Right renal cortex interstitium (tissue), 3 donors: ENCODE measurements at regions not wholly inside any gene's neighbourhood (a gene's known extent, or its start where the extent isn't known, plus 50 kb on each side); places are given as distances from the start of the nearest gene placed in this dataset.

Experiments
- DNase-seq, 3 donors: peaks; one replicate each; pipeline ENCODE4 v3.0.0-alpha.2; 2013; ENCODE audit warnings: low read depth in 3 of 3, low spot score in 2 of 3

DNA sequence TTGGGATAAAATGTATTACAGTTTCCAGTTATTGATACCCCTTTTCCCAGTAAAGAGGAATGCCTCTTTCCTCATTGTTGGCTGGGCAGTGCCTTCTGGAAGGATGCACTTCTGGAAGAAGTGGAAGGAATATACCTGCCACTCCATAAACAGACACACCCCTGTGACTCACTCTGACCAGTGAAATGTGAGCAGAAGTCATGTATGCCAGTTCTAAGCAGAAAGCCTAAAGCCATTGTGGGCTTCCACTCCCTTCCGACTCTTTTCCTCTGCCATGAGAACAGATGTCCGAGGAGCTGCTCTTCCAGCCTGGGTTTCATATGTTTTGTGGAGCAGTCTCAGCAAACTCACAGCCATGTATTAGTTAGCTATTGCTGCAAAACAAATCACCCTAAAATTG lies 166.1 kb upstream of the SERP2 start:
- no peak for DNase-seq

DNA sequence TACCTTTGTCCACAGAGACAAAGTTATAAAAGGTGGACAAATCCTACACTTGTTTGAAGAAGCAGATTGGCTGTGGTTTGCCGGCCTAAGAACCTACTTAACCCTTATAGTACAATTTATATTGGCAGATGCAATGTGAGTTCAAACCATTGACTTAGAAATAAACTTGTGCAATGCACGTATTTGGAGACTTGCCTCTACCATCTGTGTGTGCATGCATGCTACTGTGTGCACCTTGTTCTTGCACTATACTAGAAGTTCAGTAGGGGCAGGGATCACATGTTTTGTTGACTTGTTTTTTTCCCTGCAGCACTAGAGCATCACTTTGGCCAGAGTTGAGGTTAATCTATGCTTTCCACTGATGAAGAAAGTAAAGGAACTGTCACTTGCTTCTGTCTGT lies 163.1 kb upstream of the SERP2 start:
- DNase-seq, result no peak

- no peak for DNase-seq
Observed at GRCh38 chr13:44211286-44211685, 162.3 kb upstream of the SERP2 start.

- DNase-seq, result no peak
Observed at GRCh38 chr13:44211704-44212346, 161.8 kb upstream of the SERP2 start.

DNA sequence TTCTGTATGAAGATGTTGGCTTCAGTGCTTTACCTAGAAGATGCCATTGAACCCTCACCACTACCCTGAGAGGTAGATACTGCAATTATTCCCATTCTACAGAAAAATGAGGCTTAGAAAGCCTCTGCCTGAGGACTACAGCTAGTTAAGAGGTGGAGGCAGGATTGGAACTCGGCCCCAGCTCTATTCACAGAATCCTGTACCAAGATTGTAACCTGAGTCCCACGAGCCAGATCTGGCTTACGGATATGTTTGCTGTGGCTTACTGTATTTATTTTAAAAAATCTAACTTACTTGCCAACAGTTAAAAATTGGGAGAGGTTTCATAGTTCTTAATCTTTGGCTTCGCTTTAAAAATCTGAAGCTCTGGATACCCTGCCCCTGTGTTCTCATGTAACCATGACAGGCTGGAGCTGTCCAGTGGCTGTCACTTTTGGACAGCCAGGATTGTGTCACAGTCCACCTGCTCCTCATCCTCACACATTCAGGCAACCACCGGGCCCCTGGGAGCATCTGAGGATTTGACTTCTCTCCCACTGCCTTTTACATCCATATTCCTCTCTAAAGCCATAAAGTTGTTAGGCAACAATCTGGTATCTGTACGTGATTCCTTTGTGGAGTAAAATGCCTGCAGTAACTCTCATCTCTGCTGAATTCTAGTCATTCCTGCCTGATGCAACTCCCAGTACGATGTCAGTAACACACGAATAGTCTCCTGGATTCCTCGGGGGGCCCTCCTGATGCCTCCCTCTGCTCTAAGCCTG lies 160.8 kb upstream of the SERP2 start:
- no peak for DNase-seq

DNA sequence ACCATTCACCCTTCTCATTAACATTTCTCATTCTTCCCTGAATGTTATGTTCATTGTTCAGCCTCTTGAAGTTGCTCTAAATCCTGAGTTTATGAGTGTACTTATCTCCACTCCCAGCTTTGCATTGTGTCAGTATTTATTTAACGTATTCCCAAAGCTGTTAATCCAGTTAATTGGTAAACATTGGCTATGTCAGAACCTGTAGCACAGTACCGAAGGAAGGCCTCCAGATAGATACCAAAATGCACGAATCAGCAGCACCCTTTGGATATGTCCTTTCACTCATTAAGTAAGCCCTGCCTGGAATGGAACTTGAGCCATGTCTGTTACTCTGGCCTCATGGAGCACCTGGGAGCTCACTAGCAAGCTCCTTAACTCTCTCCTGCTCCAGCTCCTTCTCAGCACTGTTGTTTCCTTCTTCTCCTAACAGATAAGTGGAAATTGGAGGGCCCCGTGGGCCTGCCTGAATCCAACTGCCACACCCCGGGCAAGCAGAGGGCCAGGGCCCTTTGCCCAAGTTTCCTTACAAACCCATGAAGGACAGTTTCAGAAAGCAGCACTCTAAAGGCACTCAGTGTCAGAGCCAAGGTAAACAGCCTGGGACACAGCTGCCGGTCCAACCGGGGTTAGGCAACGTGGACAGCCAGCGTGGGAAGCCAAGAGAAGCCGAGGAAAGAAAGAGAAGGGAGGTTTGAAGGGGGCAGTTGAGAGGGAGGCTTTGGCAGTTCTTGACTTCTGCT lies 155.0 kb upstream of the SERP2 start:
- no peak for DNase-seq

- no peak for DNase-seq
Observed at GRCh38 chr13:44219577-44220548, 153.8 kb upstream of the SERP2 start.

GRCh38 chr13:44220948-44221347 lies 152.7 kb upstream of the SERP2 start:
- no peak for DNase-seq

DNA sequence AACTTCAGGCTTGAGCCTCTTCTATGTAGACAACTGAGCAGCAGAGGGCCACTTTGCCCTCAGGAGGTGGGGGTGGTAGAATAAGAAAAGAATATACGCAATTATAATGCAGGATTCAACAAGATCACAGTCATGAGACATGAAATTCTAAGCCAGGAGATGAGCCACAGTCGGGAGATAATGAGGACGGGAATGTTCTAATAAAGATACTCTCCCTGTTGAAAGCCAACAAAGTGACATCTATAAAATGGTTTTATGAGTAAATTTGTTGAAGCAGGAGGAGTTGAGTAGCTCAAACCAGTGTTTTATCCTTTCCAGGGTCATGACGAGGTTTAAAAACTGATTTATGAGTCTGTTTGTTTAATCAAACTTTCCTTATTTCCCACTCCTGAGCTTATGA lies 152.0 kb upstream of the SERP2 start:
- no peak for DNase-seq

- DNase-seq, result no peak
Observed at GRCh38 chr13:44223770-44224444, 149.7 kb upstream of the SERP2 start.

DNA sequence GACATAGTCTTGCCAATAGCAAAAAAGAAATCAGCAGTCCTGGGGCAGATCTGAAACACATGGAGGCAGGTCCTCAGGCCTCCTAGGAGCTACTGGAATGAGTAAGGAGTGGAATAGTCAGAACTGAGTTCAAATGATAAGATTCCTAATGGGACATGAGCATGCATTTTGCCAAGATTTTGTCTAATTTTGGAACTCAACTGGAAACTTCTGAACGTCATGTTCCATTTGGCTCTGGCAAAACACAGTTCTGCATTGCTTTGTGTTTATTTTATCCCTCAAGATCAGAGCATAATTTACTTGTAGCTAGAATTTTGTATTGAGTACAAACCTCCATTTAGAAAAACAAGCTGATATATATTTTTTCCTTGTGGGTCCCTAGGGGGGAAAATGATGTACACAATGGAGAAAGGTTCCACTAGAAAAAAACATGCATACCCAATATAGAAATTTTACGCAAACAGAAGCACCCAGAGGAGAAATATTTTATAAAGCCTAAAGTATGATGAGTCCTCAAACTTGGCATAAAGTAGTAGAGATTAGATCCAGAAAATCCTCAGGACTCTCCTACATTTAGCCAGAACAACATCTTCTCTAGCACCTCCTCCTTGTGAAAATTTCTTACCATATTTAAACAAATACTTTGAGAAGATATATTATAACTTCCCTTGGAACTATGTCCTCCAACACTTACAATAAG lies 149.0 kb upstream of the SERP2 start:
- no peak for DNase-seq

DNA sequence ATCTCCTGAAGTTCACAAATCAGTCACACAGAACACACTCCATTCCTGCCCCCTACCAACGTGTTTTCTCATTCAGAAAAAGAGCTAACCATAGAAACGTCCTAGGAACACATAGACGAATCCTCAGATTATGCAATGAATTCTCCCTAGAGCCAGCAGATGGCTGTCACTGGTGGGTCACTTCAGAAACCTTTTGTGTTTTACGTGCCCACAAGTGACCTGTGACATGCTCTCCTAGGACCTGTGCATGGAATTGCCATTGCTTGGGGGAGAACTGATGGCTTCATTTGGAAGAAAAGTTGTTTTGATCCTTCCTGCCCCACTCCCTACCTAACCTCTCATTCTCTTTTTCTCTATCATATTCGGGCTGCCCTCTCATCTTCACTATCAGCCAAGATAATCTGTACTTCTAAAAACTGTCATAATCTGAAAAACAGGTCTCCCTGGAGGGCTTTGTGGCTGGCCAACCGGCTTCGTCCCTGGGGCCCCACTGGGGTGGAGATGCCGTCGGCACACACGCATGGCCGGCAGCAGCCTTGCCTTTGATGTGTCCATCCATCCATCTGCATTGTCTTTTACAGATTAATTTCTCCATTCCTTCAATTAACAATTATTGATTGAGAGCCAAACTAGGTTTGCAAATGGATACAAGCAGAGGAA lies 144.1 kb upstream of the SERP2 start:
- DNase-seq, result no peak

DNA sequence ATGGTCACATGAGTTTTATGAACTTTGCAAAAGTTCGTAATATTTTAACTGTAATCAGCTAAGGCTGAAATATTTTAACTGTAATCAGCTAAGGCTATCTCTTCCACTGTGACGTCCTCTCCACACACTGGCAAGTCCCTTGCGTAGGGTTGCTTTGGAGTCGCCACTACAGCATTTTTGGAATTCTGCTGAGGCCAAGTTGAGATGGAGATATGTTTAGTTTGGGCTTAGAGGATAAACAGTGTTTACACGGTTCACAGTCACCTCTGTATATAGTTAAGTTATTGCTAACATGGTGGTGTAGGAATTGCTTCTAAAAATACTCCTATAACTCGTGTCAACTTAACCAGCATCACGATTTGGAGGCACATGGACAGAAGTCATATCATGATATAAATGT lies 143.6 kb upstream of the SERP2 start:
- DNase-seq, result no peak

GRCh38 chr13:44230736-44231135 lies 142.9 kb upstream of the SERP2 start:
- no peak for DNase-seq

DNA sequence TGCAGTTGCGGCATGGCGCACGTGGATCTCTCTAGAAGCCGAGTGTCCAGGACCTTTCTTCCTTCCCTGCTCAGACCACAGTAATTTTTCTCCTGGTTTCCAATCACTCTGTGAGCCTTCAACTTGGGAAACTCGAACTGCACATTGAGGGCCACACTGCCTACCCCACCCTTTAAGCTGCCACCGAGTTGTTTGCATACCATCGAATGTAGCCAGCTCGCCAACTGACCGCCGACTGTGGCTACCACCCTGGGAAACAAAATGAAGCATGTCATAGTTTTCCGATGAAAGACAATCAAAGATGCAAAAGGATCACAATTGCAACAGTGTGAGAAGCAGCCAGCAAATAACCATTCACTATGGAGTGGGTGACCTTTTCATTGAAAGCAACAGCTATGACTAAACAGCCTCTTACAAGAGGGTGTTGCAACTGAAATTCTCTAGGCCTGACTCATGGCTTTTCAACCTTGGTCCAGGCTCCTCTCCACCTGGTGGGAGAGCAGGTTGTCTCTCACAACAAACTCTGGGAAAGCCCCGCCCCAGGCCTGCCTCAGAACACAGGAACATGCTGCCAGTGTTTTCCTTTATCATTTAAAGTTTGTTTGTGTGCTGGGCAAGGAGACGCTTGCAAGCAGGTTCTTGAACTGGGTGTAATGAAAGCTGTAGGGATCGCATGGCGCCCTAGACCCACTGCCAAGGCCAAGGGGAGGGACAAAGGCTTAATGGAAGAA lies 141.7 kb upstream of the SERP2 start:
- no peak for DNase-seq

- DNase-seq, result no peak
Observed at GRCh38 chr13:44232774-44233173, 140.8 kb upstream of the SERP2 start.

GRCh38 chr13:44234566-44234965 lies 139.1 kb upstream of the SERP2 start:
- no peak for DNase-seq

DNA sequence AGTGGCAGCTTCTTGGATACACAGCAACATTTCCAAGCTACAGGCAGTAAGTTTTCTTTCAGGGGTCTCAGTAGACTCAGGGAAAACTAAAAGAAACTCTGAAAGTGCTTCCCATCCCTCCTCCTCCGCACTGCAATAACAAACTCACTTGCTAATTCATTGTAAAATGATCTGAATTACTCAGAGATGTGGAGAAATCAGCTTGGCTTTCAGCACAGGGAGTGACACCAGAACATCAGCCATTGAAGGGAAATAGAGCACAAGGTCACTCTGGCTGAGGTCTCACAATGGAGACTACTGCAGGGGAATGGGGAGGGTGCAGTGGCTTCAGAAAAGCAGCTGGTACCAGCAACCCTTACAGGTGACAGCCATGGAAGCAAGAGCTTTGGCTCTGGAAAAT lies 137.3 kb upstream of the SERP2 start:
- no peak for DNase-seq
